SKM-1 treated with dmso at 0.1 percent for 144 hours (cell line): ENCODE measurements at regions not wholly inside any gene's neighbourhood (a gene's known extent, or its start where the extent isn't known, plus 50 kb on each side); places are given as distances from the start of the nearest gene placed in this dataset.

ENCODE experiments used
- DNase-seq: peaks from one replicate; lab custom pipeline; 2025; ENCODE audit not compliant: unreplicated experiment; lab: John Stamatoyannopoulos, UW

DNA sequence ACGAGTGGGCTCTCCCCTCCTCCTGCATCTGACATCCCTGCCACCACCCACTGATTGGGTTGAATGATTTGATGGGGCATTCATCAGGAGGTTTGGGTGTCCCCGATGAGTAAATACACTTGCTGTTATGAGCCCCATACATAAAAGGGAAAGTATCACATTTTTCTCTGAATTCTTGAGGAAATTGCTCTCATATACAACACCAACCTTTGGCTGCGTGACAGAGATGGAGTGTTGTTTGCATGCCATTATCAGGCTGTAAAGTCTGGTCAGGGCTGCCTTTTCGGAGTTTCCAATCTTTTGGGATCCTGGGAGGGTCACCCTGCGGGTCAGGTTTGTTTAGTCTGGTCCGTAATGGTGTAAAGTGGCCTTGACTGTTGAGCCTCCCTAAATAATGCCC is 227.9 kb upstream of the SPRED2 start:
- no peak for DNase-seq

DNA sequence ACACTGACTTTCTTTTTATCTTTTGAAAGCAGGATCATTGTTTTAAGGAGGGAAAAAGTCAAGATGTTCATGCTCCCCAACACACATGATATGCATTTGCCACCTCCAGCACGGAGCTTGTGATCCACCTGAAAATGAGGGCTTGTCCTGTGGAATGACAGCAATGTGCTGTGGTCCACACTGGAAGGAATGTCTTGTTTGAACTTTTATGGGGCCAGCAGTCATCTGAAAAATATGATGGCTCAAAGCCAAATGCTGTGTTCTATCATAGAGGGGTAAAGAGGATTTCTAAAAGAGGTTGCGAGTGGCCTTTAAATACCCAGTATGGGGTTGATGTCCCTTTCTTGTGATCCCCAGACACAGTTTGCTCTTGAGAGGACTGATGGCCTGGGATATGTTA is 226.5 kb upstream of the SPRED2 start:
- no peak for DNase-seq

DNA sequence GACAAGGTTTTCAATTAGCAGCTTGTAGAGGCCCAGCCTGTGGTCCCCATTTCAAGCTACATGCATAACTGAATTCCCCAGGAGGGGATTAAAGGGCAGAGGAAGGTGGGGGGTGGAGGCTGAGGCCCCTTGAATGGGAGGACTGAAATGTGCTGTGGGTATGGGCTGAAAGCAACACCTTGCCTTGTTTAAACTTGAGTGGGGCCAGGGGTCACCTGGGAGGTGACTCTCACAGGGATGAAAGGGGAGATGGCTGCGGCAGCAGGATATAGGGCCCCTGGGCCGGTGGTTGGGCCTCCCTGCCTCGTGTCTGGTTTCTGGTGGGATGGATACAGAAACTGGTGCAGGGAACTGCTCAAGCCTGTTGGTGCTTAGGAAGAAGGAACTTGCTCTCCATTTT is 225.9 kb upstream of the SPRED2 start:
- no peak for DNase-seq

DNA sequence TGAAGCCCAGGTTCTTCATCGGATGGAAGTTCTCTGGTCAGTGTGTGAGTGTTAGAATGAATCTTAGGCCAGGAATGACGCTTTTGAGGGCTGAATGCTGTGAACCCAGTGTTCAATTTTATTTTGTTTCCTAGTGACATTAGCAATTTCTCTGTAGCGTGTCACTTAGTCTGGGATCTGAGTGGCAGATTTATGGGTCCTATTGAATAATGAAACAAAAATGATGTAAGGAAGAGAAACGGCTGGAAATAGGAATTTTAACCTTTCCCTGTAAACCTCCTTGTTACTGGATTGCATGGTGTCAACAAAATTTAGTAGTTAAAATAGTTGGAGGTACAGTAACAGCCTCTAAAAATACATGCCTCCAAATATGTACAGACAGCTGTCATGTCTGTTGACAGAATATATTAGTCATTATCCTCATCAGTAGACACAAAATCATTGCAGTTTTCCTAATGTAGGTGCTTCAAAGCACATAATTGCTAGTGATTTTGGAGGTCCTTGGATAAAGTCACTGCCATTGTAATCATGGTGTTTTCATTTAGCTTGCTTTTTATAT is 223.8 kb upstream of the SPRED2 start:
- no peak for DNase-seq

DNA sequence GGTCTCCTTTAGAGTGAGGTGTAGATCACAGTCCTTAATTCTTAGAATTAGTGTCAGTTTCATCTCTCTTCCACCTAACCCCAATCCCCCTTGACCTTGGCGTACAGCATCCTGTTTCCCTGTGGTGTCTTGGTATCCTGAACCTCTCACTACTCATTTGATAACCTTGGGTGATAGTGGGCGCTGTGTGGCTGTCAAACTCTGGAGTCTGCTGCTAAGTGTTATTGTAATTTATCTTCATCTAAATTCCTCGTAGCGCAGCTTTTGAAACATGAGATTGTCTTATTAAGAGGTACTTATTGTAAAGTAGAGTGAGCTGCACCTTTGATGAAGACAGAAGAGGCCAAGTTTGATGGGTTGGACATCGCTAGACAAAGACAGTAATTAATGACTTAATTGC is 222.6 kb upstream of the SPRED2 start:
- DNase-seq: no peak

DNA sequence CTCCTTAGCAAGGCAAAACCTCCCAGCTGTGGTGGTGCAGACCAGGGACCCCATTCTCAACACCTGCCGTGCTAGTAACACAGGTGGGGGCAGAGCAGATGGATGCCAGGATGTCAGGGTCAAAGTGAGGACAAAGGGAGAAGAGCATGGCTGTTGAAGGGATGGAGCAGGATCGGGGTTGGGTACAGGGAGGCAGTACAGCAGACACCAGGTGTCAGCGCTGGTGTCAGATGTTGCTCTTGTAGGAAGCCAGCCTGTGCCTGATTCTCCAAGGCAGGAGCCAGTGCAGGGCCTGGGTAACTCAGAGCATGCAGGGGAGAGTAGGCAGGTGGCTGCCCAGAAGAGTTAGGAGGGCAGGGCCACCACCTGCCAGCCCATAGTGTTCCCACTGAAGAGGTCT is 222.1 kb upstream of the SPRED2 start:
- no peak for DNase-seq

DNA sequence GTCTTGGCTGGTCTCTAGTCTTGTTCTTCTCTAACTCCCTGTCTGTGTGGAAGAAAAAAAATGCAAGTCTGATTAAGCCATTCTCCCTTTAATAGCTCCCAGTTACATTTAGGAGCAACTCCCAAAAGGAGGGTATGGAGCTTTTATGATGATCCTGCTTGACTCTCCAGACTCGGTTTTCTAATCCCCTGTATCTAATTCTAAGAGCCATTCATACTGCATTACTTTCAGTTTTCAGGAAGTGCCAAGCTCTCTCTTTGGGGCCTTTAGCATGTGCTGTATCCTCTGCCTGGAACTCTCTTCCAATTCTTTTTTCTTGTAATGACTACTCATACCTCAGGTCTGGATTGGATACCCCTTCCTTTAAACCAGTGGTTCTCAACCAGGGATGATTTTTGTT is 219.7 kb upstream of the SPRED2 start:
- DNase-seq: no peak

DNA sequence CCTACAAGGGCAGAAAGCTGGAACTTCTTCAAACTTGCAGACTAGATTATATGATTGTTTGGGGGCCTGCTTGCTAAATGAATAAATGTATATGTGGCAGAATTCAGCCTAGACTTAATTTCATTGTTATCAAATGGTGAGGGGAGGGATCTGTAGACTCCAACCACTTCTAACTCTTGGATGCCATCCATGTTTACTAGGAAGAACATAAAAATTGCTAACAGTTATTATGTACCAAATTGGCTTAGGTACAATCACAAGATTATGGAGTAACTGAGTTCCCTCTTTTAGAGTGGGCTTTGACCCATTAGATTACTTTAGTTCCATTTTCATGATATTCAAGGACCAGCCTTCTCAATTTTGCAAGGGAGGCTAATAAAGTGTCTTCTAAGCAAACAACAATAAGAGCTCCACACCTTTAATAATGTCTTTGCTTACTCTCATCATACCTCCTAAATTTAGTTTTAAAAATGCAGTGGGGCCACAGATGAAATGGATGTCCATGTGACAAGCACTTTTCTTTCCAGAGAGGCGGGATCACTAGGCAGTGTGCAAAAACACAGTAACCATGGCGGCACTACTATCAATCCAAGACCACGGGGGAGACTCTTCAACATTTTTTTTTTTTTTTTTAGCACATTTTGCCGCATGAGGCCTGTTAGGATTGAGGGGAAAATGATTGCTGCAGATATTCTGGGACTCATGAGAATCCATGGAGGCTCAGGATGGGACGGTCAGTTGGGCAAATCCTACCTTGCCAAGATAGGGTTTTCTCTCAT is 217.6 kb upstream of the SPRED2 start:
- no peak for DNase-seq

DNA sequence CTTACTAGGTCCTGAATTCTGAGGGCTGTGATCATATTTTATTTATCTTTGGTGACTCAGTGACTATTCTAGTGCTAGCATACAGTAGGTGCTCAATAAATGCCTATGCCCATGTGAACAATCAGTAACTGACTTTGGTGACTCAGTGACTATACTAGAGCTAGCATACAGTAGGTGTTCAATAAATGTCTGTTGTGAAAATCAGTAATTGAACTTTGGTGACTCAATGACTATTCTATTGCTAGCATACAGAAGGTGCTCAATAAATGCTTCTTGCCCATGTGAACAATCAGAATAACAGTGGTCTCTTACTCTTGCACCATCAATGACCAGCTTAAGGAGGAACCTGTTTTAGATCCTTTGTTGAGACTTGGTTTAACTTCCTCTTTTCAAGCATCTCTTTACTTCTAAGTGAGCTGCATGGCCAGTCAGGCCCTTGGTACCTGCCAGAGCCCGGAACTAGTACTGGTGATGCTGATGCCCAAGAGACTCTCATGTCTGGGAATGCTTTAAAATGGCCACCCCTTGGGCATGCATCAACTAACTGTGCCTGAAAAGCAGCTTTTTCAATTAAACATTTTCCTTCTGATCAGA is 214.9 kb upstream of the SPRED2 start:
- peak; percentile 61 for DNase-seq

DNA sequence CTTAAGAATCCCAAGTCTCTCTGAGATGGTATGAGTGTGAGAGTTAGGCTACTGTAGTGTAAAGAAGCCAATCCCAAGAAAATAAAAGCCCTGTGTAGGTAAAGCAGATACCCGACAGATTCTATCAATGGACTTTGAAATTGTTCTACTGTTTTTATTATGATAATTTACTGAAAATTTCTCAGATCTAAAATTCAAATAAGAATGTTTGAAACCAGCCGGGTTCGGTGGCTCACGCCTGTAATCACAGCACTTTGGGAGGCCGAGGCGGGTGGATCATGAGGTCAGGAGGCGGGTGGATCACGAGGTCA is 208.3 kb upstream of the SPRED2 start:
- no peak for DNase-seq

DNA sequence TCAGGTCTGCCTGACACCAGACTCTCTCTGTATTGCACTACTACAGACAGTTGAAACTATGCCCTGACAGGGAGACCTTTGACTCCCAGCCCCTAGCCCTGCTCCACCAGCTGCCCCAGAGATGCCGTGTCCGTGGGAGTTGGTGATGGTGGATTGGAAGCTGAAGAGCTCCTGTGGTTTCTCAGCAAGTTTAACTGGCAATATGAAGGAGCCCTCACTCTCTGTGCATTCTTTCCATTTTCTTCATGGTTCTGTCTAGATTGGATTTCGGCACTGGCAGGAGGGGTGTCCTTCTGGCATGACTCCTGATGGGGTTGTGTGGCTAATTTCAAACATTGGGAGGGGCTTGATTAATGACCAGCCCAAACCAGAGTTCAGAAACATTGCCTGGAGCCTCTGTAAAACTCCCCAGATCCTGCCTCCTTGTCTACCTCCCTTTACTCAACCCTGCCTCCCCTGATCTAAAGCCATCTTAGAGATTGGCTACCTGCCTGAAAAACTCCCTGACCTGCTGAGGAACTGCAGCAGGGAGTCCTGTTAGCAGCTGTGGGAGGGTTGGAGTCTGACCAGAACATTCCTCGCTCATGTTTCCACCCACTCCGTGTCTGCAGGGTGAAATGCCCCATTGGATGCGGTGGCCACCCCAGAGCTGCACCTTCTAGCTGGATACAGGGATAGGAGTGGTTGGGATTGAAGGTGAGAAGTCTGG is 206.9 kb upstream of the SPRED2 start:
- no peak for DNase-seq

DNA sequence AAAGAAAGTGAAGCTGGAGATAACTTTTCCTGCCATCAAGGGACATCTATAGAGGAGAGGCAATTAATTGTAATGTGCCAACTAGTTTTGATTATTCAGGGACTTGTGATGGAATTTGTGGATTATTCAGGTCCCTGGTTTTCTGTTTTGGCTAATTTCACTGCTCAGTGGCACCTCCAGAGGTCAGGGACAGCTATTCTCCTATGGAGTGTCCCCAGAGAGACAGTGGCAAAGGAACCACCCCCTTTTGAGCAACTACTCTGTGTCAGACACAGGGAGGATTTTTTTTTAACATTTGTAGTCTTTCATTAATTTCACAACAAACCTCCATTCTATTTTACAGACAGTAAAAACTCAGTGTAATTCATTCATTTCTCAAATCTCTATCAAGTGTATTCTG is 206.0 kb upstream of the SPRED2 start:
- no peak for DNase-seq

DNA sequence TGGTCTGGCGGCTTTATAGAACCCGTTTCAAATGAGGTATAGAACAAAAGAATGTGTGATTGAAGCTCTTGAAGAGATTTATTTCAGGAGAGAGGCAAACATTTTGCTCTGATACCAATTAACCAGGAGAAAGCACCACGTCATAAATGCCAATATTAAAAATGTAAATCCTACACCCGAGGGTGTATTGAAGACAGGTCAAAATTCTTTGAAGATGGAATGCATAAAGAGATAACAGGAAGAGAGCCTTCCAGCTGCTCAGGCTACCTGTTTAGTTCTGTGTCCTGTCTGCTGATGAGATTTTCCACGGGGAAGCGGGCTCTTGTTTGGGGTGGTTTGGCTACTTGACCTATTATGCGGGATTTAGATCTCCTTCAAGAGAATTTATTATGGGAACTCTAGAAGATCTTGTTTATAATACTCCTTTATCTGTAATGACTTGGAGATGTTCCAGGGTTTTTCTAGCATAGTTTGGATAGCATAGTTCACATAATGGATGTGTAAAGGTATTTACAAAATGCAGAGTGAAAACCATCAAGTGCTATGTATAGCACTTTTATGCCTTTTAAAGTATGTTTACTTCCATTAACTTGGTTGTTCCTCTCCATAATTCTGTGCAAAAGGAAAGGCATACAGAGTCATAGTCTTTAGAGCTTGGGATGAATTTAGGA is 204.5 kb upstream of the SPRED2 start:
- DNase-seq: no peak

DNA sequence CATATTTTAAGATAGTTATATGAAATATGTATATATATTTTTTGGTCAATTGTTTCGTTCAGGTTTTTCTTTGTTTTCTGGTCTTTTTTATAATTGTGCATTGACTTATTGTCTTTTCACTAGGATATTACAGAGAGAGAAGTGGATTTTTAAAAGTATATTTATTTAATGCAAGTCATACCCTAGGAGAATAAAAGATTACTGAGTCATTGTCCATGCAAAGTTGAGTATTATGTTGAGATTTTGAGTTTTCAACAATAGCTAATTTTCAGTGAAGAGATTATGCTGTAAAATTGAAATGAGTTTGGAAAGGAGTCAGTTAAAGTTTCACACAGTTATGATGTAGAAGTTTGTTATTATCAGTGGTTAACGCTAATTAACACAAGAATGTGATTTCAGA is 203.6 kb upstream of the SPRED2 start:
- DNase-seq: no peak

DNA sequence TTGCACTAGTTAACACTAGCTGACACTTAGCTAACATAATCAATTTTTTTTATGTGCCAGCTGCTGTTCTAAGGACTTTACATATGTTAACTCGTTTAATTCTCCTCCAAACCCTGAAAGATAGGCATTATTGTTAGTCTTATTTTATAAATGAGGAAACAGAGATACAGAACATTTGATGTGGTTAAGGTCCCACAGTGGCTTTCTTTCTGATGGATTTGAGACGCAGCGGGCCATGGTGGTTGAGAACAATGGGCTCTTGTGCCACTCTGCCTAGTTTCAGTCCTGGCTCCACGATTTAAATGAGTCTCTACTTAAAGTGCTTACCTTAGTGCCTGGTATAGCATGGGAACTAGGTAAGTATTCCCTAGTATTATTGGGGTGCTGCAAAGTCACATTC is 201.9 kb upstream of the SPRED2 start:
- no peak for DNase-seq

DNA sequence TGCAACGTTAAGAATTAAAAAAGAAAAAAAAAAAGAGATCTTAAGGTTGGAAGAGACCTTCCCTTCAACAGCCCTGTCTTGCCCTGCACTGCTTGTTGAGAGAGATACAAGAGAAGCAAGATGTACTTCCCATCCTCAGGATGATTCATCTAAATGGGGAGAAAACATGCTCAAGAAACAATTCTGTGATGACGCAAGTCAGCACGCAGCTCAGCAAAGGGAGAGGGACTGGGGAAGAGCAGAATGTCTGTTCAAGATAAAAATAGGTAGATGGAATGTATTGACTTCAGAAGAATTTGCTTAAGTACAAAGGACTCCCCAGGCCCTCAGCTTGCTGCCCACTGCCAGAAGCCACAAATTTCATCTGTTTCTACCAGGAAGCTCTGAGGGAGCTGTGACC is 198.2 kb upstream of the SPRED2 start:
- DNase-seq: peak; percentile 63

DNA sequence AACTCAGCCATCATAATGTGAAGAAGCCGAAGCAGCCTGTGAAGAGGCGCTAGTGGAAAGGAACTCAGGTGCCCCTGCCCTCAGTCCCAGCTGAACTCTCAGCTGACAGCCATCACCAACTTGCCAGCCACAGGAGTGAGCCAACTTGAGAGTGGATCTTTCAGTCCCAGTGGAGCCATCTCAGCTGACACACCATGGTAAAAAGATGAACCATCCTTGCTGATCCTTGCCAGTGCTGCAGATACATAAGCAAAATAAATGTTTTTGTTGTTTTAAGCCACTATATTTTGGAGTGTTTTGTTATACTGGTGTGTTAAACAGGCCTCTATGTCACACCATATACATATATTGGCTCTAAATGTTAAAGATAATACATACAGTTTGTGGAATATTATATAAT is 195.8 kb upstream of the SPRED2 start:
- DNase-seq: no peak

DNA sequence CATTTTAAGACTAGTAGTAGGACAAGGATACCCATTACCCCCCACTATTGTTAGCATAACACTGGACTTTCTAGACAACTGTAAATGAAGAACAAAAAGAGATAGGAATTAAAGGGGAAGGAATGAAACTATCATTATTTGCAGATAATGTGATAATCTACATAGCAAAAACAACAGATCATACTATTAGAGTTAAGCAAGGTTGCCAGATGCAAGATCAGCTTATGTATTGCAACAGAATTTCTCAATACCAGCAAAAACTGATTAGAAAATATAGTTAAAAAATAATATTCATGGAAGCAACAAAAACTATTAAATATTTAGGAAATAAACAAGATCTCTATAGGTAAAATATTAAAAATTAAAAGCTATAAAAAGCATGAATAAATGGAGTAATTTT is 194.4 kb upstream of the SPRED2 start:
- no peak for DNase-seq

DNA sequence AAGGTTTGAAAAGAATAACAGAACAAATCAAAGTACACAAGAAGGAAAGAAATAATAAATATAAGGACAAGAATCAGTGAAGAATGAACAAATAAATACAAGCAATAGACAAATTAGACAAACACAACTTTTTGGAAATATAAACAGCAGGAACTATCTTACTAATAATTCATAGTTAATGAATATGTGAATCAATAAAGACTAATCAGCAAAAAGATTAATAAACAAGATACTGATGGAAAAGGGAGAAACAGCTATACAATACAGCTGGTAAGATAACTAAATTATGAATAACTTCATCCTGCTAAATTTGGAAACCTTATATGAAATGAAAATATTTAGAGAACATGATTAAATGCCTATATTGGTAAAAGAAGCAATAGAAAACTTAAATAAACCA is 193.6 kb upstream of the SPRED2 start:
- no peak for DNase-seq

DNA sequence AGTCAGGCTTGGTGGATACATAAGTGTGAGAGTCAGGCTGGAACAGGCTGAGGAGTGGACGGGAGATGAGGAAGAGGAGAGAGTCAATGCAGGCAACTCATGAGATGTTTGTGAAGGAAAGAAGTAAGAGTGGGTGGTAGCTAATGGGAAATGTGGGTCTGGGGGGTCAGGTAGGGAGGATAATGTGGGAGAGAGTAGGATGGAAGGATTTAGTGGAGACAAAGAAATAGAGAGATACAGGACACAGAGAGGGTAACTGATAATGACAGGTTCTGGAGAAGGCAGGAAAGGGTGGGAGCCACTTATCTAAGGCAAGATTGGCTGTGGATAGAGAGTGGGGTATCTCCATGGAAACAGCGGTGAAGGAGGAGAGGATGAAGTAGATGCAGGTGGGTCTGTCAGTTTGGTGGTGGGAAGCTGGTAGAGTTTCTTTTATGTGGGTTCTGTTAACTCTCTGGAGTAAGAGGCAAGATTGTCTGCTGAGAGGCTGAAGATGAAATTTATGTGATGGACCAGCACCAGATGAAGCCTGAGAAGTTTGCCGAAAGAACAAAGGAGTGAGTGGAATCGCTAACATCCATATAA is 190.6 kb upstream of the SPRED2 start:
- no peak for DNase-seq

DNA sequence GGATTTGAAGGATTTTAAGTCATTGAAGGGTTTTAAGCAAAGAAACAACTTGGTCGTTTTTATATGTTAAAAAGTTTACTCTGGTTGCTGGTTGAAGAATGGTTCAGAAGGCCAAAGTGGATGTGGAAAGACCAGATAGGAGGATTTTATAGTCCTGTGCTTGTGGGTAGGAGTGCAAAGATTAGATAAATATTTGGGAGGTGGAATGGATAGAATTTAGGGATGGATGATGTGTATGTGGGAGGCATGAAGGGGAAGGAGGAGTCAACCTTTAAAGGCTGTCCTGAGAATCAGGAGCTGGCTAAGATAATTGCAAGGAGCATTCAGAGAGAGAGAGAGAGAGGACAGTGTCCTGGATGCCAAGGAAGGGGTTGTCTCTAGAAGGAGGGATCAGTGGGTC is 190.1 kb upstream of the SPRED2 start:
- no peak for DNase-seq
